Chondrocyte (in vitro differentiated cells): ENCODE measurements at regions not wholly inside any gene's neighbourhood (a gene's known extent, or its start where the extent isn't known, plus 50 kb on each side); places are given as distances from the start of the nearest gene placed in this dataset.

Experiments used
- DNase-seq: peaks from one replicate; pipeline ENCODE4 v3.0.0; 2021; ENCODE audit warnings: mixed read lengths, low spot score
- H3K27ac Mint-ChIP-seq: one replicate; pipeline ENCODE4 v1.8.0; 2021; ENCODE audit warnings: mild to moderate bottlenecking, moderate library complexity, mixed read lengths; ENCODE audit not compliant: unreplicated experiment
- H3K27me3 Mint-ChIP-seq: 2 replicates; pipeline ENCODE4 v1.8.0; 2021; ENCODE audit warnings: low read depth, mixed read lengths
- H3K36me3 Mint-ChIP-seq: 2 replicates; pipeline ENCODE4 v1.8.0; 2021; ENCODE audit warnings: low read depth, mixed read lengths
- H3K4me1 Mint-ChIP-seq: 2 replicates; pipeline ENCODE4 v1.8.0; 2021; ENCODE audit warnings: low read depth, mild to moderate bottlenecking, mixed read lengths
- H3K4me3 Mint-ChIP-seq: one replicate; pipeline ENCODE4 v1.8.0; 2021; ENCODE audit warnings: mild to moderate bottlenecking, moderate library complexity, mixed read lengths; ENCODE audit not compliant: unreplicated experiment
- H3K9me3 Mint-ChIP-seq: 2 replicates; pipeline ENCODE4 v1.8.0; 2021; ENCODE audit warnings: low read depth, mixed read lengths
- CTCF ChIP-seq: fragments of 200-600 bp; sonication (generic); IDR thresholded peaks from 2 replicates; pipeline ENCODE4 v1.5.0; 2021; ENCODE audit warnings: antibody characterized with exemption, mild to moderate bottlenecking, moderate library complexity

DNA sequence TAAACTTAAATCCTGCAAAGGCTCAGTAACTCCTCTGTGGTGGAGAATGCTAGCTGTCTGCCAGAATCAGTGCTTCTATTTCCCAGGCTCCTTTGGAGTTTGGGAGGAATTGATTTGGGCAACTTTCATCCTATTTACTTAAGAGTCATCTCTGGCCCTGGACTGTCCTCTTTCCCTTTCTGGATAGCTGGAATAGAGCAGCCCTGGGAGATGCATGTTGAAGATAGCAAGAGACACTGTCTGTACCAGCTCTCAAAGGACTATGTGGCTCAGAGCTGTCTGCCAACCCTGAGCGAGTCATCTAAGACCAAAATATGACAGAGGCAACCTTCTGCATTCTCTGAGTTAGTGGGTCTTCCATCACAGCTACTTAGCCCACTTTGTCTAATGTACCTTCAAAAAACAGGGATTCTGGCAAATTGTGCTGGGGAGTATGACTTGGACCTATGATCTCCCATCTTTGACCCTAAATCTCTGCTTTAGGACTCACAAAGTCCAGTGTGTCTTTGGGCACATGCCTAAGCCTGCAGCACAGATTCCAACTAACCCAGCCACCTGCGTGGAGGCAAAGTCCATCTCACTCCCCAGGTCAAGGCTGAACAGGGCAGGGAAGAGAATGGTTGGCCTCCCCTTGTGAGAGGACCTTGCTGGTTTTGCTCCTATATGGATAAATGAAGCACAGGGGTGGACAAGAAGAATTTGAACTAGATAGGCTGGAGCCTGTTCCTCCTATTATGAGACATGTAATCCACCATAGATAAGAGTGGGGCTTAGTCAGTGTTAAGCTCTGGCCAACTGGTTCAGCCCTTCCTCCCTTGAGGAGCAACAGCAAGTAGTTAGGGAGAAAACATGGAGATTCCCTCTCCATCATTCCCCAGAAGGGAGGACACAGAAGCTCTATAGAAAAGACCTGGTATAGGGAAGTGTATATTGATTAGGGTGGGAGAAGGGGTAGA, 99.1 kb upstream of the PELI1 start:
- Mint-ChIP-seq H3K27ac (no peak overlapping the region), H3K36me3 (no peaks in the 10 kb centered on the region), H3K9me3 (no peaks in the 10 kb centered on the region), H3K4me1 (no peaks in the 10 kb centered on the region), H3K27me3 (no peaks in the 10 kb centered on the region), H3K4me3 (no peak overlapping the region)
- TF ChIP-seq CTCF: no peak
- DNase-seq: no peak

DNA sequence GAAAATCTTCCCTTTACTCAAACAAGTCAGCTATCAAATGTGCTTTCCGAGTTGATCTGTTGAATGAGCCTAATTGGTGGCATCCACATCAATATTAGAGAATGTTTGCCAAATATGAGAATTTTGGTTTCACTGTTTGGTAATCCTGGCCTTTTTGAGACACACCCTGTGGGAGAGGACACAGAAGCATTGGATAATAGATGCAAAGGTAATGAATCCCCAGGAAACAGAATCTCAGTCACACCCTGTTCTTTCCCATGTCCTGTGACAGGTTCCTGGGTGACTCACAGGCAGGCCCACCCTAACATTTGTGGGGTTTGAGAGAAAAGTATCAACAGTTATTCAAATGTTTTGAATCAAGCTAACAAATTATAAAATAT, 99.8 kb upstream of the PELI1 start:
- Mint-ChIP-seq H3K27me3 (no peaks in the 10 kb centered on the region), H3K4me3 (no peak overlapping the region), H3K36me3 (no peaks in the 10 kb centered on the region), H3K4me1 (no peaks in the 10 kb centered on the region), H3K9me3 (no peaks in the 10 kb centered on the region), H3K27ac (no peak overlapping the region)
- DNase-seq: no peak
- TF ChIP-seq CTCF: no peak

DNA sequence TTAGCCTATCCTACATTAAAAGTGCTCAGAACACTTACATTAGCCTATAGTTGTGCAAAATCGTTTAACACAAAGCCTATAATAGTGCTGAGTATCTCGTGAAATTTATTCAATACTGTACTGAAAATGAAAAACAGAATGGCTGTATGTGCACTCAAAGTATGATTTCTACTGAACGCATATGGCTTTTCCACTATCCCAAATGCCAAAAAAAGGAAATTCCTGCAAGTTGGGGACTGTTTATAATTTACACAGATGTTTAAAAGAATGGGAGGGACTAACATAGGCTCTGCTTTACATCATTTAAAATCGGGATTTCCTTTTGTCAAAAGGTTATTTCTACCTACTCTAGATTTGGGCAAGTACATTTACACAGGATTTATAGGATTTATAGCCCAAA, 101.4 kb upstream of the PELI1 start:
- no peak overlapping the region for H3K27ac Mint-ChIP-seq
- H3K4me1 Mint-ChIP-seq: no peaks in the 10 kb centered on the region
- no peak for DNase-seq
- no peaks in the 10 kb centered on the region for H3K36me3 Mint-ChIP-seq
- TF ChIP-seq CTCF: no peak
- no peaks in the 10 kb centered on the region for H3K9me3 Mint-ChIP-seq
- H3K27me3 Mint-ChIP-seq: no peaks in the 10 kb centered on the region
- H3K4me3 Mint-ChIP-seq: no peak overlapping the region

- TF ChIP-seq CTCF: no peak
- Mint-ChIP-seq H3K4me3 (no peak overlapping the region), H3K27me3 (no peaks in the 10 kb centered on the region), H3K27ac (no peak overlapping the region), H3K9me3 (no peaks in the 10 kb centered on the region), H3K4me1 (no peaks in the 10 kb centered on the region), H3K36me3 (no peaks in the 10 kb centered on the region)
- no peak for DNase-seq
Observed at GRCh38 chr2:64246962-64247361, 102.7 kb upstream of the PELI1 start.

- Mint-ChIP-seq H3K4me1 (no peaks in the 10 kb centered on the region), H3K36me3 (no peaks in the 10 kb centered on the region), H3K27ac (no peak overlapping the region), H3K9me3 (no peaks in the 10 kb centered on the region), H3K27me3 (no peaks in the 10 kb centered on the region), H3K4me3 (no peak overlapping the region)
- TF ChIP-seq CTCF: no peak
- no peak for DNase-seq
Observed at GRCh38 chr2:64249426-64249825, 105.2 kb upstream of the PELI1 start.
